ENCODE measurements at regions not wholly inside any gene's neighbourhood (a gene's known extent, or its start where the extent isn't known, plus 50 kb on each side); places are given as distances from the start of the nearest gene placed in this dataset.

DNA sequence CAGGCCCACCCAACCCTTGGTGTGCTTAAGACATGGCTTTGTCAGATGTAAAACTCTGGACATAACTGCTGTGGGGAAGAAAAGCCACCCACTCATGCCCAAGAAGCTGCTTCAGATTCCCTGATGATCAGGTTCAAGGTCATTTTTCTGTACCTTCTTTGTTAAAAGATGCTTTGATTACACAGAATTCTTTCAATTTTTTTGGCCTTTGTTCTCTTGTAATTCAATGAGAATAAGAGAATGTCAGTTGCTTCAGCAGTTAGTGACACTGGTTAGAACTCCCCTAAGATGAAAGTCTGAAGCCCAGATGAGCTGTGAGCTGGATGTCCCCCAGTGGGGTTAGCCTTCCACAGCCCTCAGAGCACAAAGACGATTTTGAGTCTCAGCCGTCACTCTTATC, 152.7 kb downstream of the CHRM3 start:
- no peak for DNase-seq

GRCh38 chr1:239539812-239540211, 153.4 kb downstream of the CHRM3 start:
- no peak for DNase-seq

DNA sequence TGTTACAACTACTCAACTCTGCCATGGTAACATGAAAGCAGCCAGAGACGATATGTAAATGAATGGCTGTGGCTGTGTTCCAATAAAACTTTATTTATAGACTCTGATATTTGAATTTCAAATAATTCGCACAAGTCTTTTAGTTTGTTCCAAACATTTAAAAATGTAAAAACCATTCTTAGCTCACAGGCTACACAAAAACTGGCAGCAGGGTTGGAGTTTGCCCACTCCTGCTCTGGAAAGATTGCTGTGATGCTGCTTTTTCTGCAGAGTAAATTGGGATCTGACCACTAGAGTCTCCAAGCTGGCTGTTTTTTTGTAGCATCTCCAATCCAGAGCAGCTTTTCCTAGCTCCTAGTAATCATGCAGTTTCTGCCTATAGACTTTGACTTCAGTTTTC, 157.5 kb downstream of the CHRM3 start:
- DNase-seq = no peak

GRCh38 chr1:239545466-239545865, 159.1 kb downstream of the CHRM3 start:
- no peak for DNase-seq

- no peak for DNase-seq
Measured at GRCh38 chr1:239547987-239548386, 161.6 kb downstream of the CHRM3 start.

GRCh38 chr1:239550178-239550577, 163.8 kb downstream of the CHRM3 start:
- no peak for DNase-seq

GRCh38 chr1:239555350-239555749, 169.0 kb downstream of the CHRM3 start:
- no peak for DNase-seq

GRCh38 chr1:239558559-239558958, 172.2 kb downstream of the CHRM3 start:
- DNase-seq = no peak

GRCh38 chr1:239558991-239559390, 172.6 kb downstream of the CHRM3 start:
- DNase-seq = no peak

DNA sequence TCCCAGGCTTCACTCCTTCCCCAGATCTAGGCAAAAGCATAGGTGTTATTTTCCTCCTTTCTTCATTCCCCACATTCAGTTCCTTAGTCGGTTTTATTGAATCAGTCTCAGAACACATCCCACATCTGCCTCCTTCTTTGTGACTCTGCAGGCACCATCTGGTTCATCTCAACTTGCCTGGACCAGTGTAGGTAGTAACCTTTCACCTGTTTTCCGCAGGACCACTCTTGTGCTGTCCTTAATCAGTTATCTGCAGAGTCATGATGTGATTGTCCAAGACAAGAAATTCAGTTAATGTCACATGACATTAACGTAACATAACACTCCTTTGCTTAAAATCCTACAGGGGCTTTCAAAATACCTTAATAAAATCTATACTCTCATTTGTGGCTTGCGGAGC, 174.6 kb downstream of the CHRM3 start:
- DNase-seq = no peak

GRCh38 chr1:239562095-239562494, 175.7 kb downstream of the CHRM3 start:
- DNase-seq = no peak

DNA sequence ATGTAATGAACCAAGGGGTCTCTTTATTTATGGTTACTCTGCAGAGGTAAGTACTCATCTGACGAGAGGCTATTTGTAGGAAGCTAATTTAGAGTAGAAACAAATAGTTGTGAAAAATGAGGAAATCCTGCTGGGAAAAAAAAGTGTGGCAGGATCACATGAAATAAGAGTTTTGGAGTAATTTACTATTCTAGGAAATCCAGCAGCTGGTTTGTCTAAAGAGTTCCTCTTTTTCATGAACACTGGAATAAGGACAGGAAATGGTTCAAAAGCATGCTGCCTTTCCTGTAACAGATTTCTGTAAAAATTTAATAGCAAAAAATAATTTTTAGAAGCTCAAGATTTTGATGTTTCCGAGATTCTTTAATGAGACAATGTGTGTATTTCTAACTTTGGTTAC, 177.3 kb downstream of the CHRM3 start:
- no peak for DNase-seq

GRCh38 chr1:239566074-239566473, 179.7 kb downstream of the CHRM3 start:
- DNase-seq = no peak

- DNase-seq = no peak
Measured at GRCh38 chr1:239570878-239571277, 184.5 kb downstream of the CHRM3 start.

GRCh38 chr1:239572183-239572582, 185.8 kb downstream of the CHRM3 start:
- DNase-seq = no peak

GRCh38 chr1:239574112-239574511, 187.7 kb downstream of the CHRM3 start:
- DNase-seq = no peak

DNA sequence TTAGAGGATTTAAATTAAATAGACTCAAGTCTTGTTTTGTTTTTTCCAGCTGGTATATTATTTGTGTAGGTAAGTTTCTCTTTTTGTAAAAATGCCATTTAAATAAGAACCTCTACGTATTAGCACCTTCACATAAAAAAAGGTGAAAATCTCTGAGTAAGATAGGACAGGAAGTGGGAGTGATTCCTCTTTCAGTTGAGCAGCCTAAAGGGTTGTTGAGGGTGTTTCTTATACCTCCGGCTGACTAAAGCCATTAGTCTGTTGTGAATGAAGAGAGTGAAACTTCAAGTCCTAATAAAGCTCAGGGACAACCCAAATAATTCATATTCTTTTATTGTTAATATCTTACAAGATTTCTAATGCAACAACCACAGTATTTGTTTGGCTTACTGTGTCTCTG, 188.7 kb downstream of the CHRM3 start:
- DNase-seq = no peak

GRCh38 chr1:239583536-239583935, 197.2 kb downstream of the CHRM3 start:
- DNase-seq = no peak

DNA sequence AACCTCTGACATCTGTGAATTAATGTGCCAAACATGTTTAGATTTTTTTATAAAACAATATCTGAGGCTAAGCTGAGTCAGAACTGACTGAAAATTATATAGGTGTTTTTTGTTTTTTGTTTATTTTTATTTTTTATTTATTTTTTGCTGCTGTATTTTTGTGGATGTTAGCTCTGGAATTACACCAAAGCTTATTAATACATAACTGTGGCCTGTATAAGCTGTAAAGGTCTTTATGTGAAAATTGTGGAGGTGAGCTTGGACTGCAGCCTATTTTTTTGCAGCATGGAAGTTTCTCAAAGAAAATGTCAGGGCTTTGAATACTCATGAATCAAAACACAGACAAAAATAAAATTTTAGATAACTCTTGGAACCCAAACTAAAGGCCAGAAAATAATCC, 199.8 kb downstream of the CHRM3 start:
- no peak for DNase-seq

DNA sequence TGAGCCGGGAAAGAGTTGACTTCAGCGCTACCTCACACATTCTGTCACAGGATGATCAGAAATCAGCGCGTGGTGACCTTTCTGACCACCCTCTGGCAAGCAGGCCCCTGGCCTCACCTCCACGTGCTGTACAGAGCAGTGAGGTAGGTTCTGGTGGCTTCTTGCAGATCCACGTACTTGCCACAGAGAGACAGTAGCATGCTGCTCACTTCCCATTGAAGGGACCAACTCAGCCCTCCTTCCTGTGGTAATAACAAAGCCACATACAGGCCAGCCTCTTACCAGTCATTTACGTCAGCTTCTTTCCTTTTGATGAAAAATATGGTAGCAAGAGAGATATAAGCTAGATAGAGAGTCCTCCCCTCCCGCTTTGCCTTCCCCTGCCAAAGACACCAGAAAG, 200.7 kb downstream of the CHRM3 start:
- DNase-seq = no peak

DNA sequence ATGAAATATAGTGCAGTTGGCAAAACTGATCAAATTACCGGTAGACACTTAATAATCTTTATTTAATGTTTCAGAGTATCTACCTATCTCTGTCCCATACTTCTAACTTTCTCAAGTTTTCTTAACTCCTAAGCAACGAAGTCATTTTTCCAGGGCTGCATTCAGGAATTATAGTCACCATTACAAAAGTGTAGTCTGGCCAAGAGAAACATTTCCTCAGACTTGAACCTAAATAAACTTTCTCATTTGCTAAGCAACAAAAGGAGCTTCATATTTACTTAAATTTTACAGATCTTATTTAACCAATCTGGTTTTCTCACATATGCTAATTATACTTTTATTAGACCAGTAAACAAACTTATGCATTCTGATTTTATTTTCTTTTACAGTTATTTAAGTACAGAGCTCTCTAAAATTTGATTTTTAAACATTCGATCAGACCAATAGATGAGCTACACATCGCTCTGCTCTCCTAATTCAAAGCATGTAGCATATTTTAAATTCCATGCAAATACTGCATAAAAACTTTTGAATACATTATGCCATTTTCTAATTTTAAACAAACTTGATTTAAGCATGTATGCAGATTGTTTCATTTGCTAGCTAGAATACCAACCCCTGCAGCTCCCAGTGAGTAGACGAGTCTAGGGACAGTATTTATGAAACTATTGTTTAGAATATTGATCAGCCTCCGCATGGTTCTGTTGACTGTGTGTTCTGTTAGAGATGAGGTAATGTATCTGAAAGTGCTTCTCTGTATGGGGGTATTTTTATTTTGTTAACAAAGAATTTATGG, 201.4 kb downstream of the CHRM3 start:
- DNase-seq = no peak

- no peak for DNase-seq
Measured at GRCh38 chr1:239590556-239590955, 204.2 kb downstream of the CHRM3 start.

DNA sequence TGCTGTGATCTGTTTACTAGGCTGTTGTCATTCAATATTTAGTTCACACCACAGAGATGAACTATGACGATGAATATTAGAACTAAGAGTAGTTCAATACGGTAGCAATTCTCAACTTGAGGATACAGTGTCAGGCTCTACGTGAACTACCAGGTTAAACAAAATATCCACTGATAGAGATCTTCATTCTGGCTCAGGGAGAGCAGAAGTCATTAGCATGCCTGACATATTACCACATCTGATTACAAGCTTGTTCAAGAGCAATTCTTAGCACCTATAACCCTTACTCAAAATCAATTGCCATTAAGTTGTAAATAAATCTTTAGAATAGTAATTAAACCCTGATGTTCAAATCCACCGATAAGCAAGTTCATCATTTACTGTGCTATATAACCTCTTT, 207.2 kb downstream of the CHRM3 start:
- no peak for DNase-seq

DNA sequence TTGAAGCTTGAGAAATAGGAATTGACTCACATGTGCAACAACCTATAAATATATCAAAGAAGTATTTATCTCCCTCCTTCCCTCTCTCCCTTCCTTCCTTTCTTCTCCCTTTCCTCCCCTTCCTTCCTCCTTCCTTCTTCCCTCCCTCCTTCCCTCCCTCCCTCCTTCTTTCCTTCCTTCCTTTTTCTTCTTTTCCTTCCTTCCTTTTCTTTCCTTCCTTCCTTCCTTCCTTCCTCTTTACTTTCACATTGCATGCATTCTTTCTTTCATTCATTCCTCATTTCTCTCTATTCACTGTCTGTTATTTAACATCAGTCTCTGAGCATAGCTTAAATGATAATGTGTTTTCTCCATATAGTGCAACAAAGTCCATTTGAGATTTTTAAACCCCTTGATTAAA, 214.2 kb downstream of the CHRM3 start:
- no peak for DNase-seq

DNA sequence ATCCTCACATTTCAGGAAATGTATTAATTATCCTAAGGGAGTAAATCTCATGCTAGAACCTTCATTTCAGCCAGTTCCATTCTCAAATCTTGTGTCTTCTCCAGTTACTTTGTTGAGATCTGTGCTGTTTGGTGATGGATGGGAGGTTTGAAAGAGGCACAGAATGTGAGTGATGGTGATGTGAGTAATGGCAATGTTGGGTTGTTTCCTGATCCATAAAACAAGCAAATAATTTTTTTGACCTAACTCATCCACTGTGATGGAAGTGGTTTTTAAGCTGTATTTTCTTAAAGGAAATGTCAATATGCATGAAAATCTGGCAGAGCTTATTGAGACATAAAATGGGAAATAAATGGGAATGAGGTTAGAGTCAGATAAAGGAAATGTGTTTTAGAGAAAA, 214.7 kb downstream of the CHRM3 start:
- DNase-seq = no peak

Measured in dermis blood vessel endothelial cell (primary cell).